GM18870 (cell line): ENCODE measurements at regions not wholly inside any gene's neighbourhood (a gene's known extent, or its start where the extent isn't known, plus 50 kb on each side); places are given as distances from the start of the nearest gene placed in this dataset.
"Not testable (repeated sequence)": the region's sequence is repeated elsewhere in the genome, so short reads cannot be mapped to it uniquely, and the experiment has no call there.

ENCODE experiments used
- ATAC-seq: cut with Tn5 transposase; IDR thresholded peaks from one replicate; pipeline ENCODE4 v1.9.1; 2021; ENCODE audit warnings: moderate library complexity; ENCODE audit not compliant: unreplicated experiment

DNA sequence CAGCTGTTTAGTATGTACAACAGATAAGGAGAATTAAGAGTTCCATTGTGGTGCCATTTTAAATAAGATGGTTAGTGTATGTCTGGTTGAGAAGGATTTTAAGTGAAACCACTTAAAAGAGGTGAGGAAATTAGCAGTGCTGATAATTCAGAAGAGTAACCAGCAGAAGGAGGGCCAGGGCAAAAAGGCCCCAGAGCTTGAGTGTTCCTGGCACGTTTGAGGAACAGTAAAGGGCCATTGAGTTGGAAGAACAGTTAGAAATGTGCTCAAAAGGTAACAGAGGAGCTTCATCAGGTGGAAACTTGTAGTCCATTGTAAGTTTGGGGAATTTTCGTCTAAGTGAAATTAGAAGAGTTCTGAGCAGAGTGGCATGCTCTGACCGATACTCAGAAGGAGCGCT is 606.2 kb upstream of the ZFP42 start:
- ATAC-seq = no peak

DNA sequence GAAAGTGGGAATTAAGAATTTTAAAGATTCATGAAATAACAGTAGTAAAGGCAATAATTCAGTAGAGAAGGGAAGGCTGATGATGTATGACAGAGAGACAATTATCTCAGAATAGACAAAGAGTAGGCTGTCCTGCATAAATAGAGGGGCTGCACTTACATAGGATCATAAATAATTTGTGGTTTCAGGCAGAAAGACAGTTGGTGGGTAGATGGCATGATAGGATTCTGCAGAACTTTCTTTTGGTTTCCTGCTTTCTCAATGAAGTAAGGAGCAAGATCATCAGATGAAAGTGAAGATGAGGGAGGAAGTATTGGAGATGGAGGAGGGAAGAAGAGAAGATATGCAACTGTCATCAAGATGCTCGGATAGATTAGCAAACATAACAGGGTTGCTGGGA is 604.9 kb upstream of the ZFP42 start:
- ATAC-seq = no peak

DNA sequence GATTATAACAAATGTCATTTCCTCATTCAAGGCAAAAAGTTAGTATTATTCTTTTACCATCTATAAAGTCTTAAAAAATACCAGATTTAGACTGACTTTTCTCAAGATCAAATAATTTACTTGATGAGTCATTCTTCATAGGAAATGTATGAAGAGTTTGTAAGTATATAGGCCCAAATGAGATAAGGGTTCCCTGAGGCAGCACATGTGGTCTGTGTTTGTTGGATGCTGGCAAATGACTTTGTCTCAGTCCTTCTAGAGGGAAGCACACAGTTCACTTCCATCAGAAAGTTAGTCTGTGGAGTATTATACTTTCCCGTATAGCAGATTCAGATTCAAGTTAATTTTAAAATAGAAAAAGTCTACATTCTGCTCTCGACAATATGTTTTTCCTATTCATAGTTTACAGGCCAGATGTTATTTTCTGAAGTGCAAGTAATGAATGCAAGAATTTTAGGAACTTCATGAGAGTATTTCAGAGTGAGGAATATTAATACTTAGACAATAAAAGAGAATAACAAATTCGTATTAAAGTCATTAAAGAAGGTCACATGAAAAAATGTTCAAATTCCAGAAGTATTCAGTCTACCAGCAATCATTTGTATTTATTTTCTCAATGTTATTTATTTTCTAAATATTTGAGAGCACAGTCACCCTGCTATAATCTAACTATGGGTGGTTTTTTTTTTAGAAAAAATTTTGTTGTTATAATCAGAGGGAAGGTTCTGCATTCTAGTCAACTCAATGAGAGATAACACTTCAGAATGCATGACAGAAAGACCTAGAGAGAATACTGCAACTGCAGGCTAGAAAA is 601.8 kb upstream of the ZFP42 start:
- ATAC-seq = no peak

DNA sequence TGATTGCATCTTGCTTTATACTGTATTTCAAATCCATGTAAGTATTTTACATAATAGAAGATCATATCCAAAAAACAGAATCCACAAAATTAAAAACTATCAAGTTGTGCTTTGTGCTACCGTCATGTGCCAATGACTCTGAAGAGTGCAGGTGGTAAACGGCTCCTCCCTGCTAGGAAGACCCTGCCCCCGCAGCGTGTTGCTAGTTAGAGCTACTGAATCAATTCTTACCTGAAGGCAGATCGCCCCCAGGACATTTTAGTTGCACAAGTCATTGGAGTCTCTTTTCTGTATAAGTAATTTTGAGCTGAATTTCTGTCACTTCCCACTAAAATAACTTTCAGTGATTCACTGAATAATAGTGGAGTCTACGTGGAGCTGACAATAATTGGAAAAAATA is 599.5 kb upstream of the ZFP42 start:
- ATAC-seq = no peak

DNA sequence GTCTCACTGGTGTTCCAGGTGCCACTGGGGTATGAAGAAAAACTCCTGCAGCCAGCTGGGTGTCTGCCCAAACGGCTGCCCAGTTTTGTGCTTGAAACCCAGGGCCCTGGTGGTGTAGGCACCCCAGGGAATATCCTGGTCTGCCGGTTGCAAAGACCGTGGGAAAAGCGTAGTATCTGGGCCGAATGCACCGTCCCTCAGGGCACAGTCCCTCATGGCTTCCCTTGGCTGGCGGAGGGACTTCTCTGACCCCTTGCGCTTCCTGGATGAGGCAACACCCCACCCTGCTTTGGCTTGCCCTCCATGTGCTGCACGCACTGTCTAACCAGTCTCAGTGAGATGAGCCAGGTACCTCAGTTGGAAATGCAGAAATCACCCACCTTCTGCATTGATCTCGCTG is 587.1 kb upstream of the ZFP42 start:
- not testable (repeated sequence) for ATAC-seq

DNA sequence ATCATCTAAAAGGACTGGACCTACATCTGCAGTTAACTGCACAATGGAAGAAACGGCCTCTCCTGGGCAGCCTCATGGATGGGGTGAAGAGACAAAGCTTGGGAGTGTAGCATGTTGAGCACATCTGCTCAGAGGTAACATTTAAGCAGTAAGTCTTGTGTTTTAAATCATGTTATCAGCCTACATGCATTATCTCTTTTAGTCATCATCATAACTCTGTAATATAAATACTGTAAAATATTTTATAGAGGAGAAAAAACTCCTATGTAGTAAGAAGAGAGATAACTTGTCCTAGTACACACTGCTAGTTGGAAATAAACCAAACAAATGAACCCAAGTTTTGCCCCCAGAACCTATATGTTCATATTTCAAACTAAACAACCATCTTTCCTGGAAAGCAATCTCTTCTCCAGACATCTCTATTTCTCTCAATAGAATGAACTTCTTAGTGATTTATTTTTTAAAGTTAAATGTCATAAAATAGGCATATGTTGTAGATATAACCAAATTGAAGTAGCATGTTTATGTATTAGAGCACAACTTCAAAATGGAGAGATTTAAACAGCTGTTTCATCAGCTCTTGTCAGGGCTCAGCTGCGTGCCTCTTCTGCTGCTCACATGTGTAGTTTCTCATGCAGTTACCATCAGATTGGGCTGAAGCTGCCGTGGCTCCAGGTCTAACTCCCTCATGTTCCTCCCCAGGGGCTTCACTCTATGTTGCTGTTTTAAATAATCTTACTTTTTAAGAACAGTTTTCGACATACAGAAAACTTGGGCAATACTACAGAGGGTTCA is 581.8 kb upstream of the ZFP42 start:
- no peak for ATAC-seq

DNA sequence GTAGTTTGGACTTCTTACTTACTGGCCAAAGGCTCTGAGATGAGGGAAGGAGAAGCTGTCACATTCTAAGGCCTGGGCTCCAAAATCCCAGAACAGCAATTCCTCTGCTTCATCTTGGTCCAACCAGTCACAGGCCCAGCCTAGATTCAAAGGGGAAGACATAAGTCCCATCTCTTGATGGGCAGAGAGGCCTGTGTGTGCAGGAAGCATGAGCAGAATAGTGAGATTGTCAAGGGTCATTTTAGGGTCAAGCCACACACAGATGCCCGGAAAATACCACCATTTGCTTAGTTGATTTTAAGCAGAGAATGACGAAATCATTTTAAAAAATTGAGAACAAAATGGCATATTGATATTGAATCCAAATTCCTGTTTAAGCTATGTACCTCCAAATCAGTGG is 580.9 kb upstream of the ZFP42 start:
- ATAC-seq = no peak

DNA sequence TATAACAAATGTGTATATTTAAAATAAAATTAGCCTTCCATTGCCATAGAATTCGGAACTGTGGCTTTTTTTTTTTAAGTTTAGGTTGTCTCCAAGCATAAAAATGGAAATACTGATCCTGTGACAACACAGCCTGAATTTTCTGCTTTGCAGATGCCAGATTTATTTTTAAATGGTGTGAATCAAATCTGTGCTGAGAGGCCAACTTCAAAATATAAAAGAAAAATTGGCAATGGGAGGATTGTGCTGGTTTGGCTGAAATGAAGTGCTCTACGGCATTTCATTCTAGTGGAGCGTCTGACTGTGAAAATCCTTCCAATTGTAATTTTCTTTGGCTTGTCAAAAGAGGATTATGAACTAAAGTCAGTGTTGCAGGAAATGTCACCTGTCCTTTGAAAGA is 580.3 kb upstream of the ZFP42 start:
- no peak for ATAC-seq

DNA sequence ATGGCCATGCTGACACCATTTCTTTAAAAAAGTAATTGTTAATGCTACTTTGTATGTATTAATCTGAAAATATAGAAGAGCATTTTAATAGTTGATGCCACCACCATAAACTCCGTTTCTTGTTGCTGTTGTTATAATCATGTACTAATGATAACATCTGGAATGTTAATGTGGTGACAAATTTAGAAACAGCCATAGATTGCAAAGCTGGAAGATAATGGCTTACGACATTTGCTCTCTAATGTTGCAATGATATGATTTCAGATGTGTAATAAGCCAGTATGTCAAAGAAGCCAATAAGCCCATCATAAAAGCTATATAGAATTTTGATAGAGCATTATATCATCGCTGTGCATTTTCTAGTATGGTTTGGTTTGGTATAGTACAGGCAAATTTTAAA is 579.4 kb upstream of the ZFP42 start:
- ATAC-seq = no peak

DNA sequence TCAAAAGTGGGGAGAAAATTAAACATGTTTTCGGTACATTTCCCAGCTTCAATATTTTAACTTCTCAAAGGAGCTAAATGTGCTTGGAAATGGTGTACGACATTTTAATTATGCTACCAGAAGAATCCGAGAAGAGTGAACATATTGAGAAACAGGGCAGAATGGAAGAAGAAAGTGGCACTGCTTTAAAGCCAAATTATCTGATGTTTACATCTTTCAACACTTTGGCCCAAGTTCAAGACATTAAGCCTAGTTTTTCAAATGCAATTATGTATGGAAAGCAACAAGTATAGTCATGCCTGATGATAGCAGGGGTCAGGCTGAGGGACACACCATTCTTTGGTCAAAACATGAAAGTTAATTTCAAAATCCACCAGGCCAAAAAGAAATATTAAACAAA is 577.9 kb upstream of the ZFP42 start:
- no peak for ATAC-seq

DNA sequence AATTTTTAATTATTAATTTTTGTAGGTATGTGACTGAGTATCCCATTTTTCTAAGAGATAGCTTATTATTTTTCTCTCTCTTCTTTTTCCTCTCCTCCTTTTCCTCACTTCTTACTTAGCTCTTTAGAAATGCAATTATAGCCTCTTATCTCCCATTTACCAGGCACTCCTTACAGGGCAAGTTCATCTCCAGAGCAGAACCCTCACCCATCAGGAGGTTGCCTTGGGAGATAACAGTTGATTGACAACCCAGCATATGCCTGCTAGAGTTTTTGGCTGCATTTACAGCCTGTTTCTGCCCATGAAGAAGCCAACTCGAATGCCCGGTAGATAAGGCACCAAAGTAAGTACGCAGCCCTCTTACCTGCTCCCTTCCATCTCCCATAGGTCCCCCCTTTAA is 572.9 kb upstream of the ZFP42 start:
- ATAC-seq = no peak

DNA sequence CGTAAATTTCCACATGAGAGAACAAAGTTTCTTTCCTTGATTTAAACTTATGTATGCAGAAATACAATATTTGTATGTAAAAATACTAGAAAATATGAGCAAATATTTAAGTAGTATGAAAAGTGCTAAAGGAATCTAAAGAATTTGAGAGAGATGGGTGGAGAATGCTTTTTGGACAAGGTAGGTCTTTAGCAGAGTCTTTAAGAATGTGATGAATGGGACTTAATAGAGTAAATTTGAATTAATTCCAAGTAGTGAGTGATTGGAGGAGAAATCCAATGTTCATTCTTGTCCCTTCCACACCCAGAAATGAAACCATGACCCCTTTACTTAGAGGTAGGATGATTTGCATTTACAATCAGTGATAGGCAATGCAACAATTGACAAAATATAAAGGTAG is 570.9 kb upstream of the ZFP42 start:
- ATAC-seq = no peak

DNA sequence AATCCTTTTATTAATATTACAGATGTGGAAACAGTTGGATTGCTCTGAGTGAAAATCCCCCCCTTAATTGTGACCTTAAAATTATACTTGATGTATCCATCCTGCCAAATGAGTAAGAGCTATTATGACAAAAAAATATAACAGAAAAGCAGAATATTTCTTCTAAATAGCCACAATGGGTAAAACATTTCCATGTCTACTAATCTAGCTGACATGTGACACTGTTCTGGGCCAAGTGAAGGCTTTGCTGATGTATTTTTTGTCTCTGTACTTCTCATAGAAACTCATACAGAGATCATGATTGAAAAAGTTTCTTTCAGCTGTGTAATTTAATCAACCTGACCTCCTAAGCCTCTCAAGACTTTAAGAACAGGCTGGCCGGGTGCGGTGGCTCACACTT is 569.1 kb upstream of the ZFP42 start:
- no peak for ATAC-seq

DNA sequence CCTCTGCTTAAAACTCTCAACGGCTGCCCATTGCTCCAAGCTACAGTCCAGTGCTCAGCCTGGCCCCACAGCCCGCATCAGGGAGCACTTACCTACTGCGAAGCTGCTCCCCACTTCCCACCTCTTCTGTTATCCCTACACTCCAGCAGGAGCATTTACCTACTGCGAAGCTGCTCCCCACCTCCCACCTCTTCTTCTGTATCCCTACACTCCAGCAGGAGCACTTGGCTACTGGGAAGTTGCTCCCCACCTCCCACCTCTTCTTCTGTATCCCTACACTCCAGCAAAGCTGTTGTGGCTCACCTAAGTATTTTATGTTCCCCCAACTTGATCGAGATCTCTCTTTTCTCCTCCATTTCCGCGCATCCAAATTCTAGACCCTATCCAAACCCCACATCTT is 563.3 kb upstream of the ZFP42 start:
- ATAC-seq = no peak

DNA sequence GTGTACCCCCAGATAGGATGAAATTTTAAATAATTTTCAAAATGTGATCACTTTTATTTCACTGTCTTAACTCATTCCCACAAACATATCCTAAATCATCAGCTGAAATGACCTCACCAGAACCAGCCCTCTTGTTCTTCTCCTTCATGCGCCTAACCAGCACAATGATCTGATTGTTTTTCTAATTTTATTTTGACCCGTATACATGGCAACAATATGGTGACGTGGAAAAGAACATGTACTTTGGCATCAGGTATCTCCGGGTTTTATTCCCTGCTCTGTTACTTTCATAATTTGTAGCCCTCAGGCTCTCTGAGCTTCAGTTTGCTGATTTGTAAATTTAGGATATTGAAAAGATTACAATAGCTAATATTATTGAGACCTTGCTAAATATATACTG is 562.4 kb upstream of the ZFP42 start:
- ATAC-seq = no peak

DNA sequence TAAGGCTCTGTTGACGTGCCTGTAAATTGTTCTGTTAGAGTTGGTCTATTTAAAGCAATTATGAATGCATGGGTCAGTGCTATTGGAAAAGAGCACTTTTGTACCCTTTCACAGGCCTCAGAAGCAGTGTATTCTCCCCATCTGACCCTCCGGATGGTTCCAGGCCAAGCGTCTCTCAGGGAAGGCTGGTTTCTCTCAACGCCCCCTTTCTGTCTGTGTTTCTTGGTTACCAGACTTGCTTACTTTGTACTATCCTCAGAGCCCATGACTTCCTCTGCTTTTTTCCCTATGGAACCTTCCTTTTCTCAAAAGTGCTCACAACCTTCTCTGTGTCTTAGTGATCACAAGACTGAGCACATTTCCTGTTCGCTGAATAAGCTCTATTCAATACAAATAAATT is 559.3 kb upstream of the ZFP42 start:
- no peak for ATAC-seq

DNA sequence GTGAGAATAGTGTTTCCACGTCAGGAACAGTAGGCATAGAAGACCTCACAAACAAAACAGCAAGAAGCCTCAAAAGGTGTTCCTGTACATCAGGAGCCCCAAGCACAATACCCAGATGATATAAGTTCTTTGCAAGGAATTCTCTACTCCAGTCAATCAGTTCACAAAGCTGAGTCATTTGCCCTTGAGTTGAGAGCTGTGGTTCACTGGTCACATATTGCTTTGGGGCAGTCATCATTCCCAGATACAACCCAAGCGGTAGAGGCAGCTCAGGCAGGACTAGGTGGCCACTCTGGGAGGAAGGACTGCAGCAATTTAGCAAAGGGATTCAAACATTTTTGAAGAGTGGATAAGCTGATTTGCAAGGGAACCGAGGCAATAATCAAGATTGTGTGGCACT is 551.5 kb upstream of the ZFP42 start:
- ATAC-seq = no peak

DNA sequence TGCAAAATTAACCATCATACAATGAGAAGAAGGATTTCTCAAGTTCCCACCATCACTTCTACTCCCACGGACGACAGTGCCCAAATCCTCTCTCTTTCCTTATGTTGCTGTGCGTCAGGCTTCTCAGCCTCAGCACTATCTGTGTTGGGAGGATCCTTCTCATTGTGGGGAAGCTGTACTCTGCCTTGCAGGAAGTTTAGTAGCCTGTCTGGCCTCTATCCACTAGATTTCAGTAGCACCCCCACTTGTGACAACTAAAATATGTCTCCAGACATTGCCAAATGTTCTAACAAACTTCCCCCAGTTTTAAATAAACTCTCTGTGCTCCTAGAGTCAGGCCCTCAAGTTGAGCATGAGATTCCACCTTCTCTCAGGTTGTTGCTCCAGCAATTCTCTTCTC is 545.9 kb upstream of the ZFP42 start:
- ATAC-seq = no peak

DNA sequence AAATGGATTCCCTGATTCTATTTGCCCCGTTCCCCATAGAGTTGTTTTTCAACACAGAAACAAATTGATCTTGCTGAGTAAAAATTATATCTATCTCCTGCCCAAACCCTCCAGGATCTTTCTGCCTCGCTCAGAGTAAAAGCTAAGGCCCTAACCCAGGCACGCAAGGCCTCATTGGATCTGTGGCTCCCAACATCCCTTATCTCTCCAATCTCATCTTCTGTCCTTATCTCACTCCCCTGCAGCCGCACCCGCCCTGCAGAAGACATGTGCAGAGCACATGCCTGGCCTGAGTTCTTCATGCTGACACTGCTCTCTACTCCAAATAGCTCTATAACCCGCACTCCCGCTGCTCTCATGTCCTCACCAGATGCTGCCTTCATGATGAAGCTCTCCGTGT is 543.8 kb upstream of the ZFP42 start:
- no peak for ATAC-seq

DNA sequence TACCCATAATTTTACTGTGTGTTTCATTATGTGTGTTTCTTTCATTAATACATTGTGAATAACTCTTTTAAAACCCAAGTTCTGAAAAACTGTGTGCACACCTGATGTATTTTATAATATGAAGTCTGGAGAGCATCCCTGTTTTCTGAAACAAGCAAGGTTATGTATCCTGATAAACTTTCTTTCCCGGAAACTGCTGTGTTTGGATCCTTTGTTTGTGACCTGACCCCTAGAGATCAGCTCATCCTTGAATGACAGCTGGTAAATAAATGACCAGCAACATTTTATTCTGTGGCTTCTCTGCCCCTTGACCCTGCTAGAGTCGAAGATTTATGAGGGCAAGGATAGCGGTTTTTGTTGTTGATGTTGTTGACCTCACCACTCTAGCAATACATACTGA is 535.6 kb upstream of the ZFP42 start:
- no peak for ATAC-seq

DNA sequence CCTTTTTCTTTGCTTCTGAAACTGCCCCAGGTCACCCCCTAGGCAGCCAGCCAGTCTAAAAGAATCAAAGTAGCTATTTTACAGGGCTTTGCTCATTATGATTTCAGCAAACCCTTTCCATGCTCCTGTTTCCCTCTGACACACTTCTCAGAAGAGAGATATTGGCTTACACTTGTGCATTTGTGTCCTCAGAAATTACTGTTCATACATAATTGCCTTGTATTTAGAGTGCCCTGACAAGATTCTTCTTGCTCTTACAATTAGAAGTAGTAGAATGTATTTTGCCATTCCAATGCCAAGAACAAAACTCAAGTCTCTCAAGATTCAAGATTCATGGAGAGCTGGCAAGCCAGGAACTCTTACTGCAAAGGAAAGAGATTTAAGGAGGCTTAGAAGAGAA is 531.0 kb upstream of the ZFP42 start:
- no peak for ATAC-seq

DNA sequence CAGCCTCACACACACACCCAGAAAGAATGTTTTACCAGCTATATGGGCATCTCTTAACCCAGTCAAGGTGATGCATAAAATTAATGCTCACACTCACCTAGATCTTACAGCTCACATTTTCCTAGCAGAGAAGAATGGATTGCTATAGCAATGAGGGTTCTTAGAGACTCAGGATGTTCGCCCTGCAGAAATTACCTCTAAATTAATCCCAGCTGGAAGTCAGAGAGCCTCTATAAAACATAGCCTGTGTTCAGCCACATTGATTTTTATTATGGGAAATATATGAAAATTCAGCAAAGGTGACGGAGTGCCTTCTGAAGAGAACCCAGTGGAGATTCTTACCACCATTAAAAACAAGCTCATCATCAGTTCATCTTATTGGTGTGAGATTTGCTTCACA is 528.3 kb upstream of the ZFP42 start:
- no peak for ATAC-seq

DNA sequence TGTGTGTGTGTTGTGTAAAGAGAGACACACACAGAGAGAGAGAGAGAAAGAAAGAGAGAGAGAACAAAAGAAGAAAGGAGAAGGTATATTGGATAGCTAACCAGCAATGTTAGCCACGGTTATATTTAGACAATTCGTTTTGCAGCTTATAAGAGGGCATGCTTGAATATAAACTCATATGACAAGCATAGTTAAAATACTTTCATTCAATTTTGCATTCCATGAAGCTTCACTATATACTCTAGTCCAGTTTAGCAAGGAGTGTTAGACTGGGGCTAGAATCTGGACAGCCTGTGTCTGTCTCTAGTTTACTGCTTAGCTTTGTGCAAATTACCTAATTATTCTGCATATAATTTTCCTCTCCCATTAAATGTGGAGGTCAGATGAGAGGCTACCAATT is 525.9 kb upstream of the ZFP42 start:
- no peak for ATAC-seq
